ENCODE measurements at regions not wholly inside any gene's neighbourhood (a gene's known extent, or its start where the extent isn't known, plus 50 kb on each side); places are given as distances from the start of the nearest gene placed in this dataset.
A peak's percentile ranks its signal among the peaks of the same experiment; 100 is the strongest.
"Not testable (repeated sequence)": the region's sequence is repeated elsewhere in the genome, so short reads cannot be mapped to it uniquely, and the experiment has no call there.

- no peak for DNase-seq (ENCODE audit: low spot score)
Observed at GRCh38 chr6:50899306-50899870, 80.7 kb downstream of the TFAP2B start.

GRCh38 chr6:50902260-50902659, 83.6 kb downstream of the TFAP2B start:
- no peak for DNase-seq (ENCODE audit: low spot score)

DNA sequence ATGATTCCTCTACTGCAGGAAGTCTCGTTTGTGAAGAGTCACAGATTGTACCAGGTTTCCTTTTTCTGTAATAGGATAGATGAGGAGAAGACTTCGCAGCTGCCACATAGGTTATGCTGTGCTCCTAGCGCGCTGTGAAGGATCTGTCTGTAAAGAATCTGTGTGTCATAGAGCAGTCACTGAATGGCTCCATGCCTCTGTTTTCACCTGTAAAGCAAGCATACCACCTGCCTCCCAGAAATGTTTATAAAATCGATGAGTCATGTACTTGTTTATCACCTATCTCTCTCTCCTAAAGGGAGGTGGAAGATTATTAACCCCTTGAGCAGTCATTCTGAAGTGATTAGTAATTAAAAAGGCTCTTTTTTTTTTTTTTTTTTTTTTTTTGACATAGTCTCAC, 86.6 kb downstream of the TFAP2B start:
- no peak for DNase-seq (ENCODE audit: low spot score)

- DNase-seq (ENCODE audit: low spot score) = no peak
Observed at GRCh38 chr6:50907565-50907964, 88.9 kb downstream of the TFAP2B start.

GRCh38 chr6:50913105-50913770, 94.6 kb downstream of the TFAP2B start:
- no peak for DNase-seq (ENCODE audit: low spot score)

DNA sequence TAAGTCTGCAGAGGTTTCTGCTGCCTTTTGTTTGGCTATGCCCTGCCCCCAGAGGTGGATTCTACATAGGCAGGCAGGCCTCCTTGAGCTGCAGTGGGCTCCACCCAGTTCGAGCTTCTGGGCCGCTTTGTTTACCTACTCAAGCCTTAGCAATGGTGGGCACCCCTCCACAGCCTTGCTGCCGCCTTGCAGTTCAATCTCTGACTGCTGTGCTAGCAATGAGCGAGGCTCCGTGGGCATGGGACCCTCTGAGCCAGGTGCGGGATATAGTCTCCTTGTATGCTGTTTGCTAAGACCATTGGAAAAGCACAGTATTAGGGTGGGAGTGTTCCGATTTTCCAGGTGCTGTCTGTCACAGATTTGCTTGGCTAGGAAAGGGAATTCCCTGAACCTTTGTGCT, 102.7 kb downstream of the TFAP2B start:
- DNase-seq (ENCODE audit: low spot score) = not testable (repeated sequence)

GRCh38 chr6:50921968-50922367, 103.3 kb downstream of the TFAP2B start:
- DNase-seq (ENCODE audit: low spot score) = no peak

- no peak for DNase-seq (ENCODE audit: low spot score)
Observed at GRCh38 chr6:50922579-50923525, 104.2 kb downstream of the TFAP2B start.

DNA sequence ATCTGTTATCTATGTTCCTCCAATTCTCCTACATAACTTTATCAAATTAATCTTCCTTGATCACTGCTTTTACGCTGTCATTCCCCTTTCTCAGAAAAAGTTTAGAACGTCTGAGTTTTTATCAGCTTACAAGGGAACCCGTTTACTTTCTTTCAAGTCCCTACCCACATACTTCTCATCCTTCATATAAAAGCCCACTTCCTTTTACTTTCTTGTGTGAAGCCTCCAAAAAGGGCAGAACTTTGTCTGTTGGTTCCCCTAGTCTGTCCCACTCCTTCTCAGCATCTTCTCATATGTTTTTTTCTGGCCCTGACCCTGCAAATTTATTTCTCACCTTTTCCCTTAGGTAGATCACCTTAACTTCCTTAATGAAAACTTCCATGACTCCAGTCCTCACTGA, 106.1 kb downstream of the TFAP2B start:
- no peak for DNase-seq (ENCODE audit: low spot score)

GRCh38 chr6:50925548-50925947, 106.9 kb downstream of the TFAP2B start:
- no peak for DNase-seq (ENCODE audit: low spot score)

- no peak for DNase-seq (ENCODE audit: low spot score)
Observed at GRCh38 chr6:50925981-50926380, 107.3 kb downstream of the TFAP2B start.

- no peak for DNase-seq (ENCODE audit: low spot score)
Observed at GRCh38 chr6:50927800-50928199, 109.1 kb downstream of the TFAP2B start.

GRCh38 chr6:50929323-50929722, 110.7 kb downstream of the TFAP2B start:
- DNase-seq (ENCODE audit: low spot score) = no peak

DNA sequence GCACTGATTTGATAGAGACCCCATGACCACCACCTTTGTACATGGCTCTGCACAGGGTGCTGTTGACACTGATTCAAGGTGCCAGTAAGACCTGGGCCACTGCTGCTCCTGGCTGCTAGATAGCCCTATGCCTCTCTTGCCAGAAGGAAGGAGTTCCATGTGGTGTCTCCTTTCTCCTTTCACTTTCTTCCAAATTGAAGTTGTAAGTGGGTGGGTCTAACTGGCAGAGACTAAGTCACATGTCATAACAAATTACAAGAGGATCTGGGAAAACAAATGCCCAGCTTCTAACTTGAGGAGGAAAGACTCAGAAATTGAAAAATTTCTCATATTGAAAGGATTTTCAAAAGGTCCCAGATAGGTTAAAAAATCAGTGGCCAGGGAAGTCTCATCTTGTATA, 116.8 kb downstream of the TFAP2B start:
- DNase-seq (ENCODE audit: low spot score) = no peak

DNA sequence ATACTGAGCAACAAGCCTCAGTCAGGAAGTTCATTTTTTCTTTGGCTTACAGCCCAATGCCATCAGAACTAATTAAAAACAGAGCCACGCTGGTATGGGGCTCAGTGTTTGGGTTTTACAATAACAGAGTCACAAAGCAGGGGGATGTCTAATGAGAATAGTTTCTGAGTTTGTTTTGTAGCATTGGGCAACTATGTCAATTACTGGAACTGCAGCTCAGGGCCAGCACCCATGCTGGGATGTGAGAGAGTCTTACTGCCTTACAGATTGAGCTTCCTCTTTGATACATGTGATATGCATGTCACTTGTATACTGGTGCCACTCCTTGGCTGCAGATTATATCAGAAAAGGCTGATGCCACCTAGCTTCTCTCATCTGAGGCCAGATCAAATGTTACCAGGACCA, 117.6 kb downstream of the TFAP2B start:
- peak; percentile 17 for DNase-seq (ENCODE audit: low spot score)

DNA sequence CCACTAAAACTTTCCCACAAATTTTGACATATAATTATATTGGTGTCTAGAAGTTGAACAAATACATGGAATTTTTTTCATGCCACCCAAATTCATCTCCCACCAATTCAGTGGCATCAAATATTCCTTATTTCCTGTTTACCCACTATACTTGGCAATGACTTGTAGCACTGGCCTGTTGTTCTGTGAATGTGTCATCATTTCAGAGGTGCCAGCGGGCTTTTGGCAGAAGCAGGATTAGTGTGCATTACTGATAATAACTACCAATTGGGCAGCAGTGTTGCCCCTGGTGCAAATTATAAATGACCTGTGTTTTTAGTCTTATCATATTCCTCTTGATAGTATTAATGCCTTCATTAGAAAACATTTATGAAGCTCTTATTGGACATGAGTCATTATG, 121.3 kb downstream of the TFAP2B start:
- DNase-seq (ENCODE audit: low spot score) = no peak

- DNase-seq (ENCODE audit: low spot score) = no peak
Observed at GRCh38 chr6:50945789-50946188, 127.1 kb downstream of the TFAP2B start.

- DNase-seq (ENCODE audit: low spot score) = no peak
Observed at GRCh38 chr6:50952092-50952907, 133.6 kb downstream of the TFAP2B start.

DNA sequence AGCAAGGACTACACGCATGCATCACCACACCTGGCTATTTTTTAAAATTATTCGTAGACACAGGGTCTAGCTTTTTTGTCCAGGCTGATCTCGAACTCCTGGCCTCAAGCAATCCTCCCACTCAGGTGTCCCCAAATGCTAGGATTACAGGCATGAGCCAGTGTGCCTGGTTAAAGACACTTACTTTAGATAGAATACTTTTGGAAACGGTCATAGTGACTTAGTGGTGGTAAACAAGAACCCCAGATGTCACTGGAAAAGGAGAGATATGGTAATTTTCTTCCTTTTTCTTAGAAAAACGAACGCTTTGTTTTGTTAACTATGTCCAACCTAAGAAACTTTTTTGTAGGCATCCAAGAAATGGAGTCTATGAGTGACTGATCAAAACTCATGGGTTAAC, 137.3 kb downstream of the TFAP2B start:
- DNase-seq (ENCODE audit: low spot score) = no peak

DNA sequence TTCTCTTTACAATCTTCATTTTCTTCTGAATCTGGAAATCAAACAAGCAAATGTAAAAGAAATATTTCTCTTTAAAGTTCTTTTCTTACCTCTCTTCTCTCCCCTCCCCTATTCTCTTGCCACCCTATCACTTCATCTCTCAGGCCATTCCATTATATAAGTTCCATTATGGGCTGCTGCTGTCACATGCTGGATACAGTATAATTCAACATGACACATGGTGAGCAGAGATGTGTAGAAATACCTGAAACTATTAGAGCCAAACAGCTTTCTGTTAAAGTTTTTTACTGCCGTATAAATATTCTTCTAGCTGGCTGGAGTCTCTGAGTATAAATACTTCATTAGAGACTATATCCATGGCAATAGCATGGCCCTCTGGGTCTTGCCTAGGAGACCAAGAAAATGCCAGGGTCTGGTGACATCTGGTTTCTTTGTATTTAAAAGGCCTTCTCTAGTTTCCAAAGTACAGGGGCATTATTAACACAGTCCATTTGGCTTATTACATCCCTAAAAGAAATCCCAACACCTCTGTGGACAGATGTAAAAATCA, 139.6 kb downstream of the TFAP2B start:
- no peak for DNase-seq (ENCODE audit: low spot score)

GRCh38 chr6:50959081-50959641, 140.5 kb downstream of the TFAP2B start:
- DNase-seq (ENCODE audit: low spot score) = no peak

DNA sequence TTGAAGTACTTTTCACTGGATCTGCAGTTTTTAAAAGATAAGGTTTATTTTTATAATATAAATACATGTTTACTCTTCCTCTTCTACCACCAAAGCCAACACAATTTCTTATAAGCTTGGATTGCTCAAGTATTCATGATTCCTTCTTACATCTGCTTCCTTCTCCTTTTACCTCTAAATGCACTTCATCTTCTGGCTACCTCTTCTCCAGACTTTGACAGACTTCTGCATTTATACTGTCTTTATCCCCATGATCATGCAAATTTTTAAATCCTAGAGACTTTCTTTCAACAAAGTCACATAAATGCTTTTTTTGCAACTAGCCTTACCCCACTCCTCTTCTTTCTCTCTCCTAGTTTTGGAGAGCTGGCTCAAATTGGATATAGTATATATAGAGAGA, 142.9 kb downstream of the TFAP2B start:
- DNase-seq (ENCODE audit: low spot score) = no peak

All from Ammon's horn (tissue), 1 donor.